Tongue (tissue), 1 donor: ENCODE measurements at regions not wholly inside any gene's neighbourhood (a gene's known extent, or its start where the extent isn't known, plus 50 kb on each side); places are given as distances from the start of the nearest gene placed in this dataset.
"Not testable (repeated sequence)": the region's sequence is repeated elsewhere in the genome, so short reads cannot be mapped to it uniquely, and the experiment has no call there.

Source experiments
- DNase-seq: peaks from one replicate; pipeline ENCODE4 v3.0.0-alpha.2; 2015

- peak; percentile 65 for DNase-seq
Measured at GRCh38 chr10:34058845-34059614, 724.6 kb upstream of the NRP1 start.

- not testable (repeated sequence) for DNase-seq
Measured at GRCh38 chr10:34055410-34055985, 721.0 kb upstream of the NRP1 start.

- DNase-seq, result peak; percentile 39
Measured at GRCh38 chr10:34049887-34050286, 715.4 kb upstream of the NRP1 start.

GRCh38 chr10:34049469-34049868, 715.0 kb upstream of the NRP1 start:
- no peak for DNase-seq

GRCh38 chr10:34047389-34047788, 712.9 kb upstream of the NRP1 start:
- peak; percentile 37 for DNase-seq

- peak; percentile 58 for DNase-seq
Measured at GRCh38 chr10:34046506-34047034, 712.1 kb upstream of the NRP1 start.

- DNase-seq, result no peak
Measured at GRCh38 chr10:34045571-34046190, 711.2 kb upstream of the NRP1 start.

GRCh38 chr10:34041871-34042270, 707.4 kb upstream of the NRP1 start:
- no peak for DNase-seq

GRCh38 chr10:34037499-34037898, 703.0 kb upstream of the NRP1 start:
- DNase-seq, result no peak

- not testable (repeated sequence) for DNase-seq
Measured at GRCh38 chr10:34035241-34035790, 700.8 kb upstream of the NRP1 start.

GRCh38 chr10:34033078-34033477, 698.6 kb upstream of the NRP1 start:
- no peak for DNase-seq

GRCh38 chr10:34032564-34032963, 698.1 kb upstream of the NRP1 start:
- DNase-seq, result no peak

GRCh38 chr10:34031400-34031799, 696.9 kb upstream of the NRP1 start:
- peak; percentile 65 for DNase-seq

- peak; percentile 11 for DNase-seq
Measured at GRCh38 chr10:34029455-34029854, 695.0 kb upstream of the NRP1 start.

- no peak for DNase-seq
Measured at GRCh38 chr10:34028936-34029335, 694.5 kb upstream of the NRP1 start.

GRCh38 chr10:34024693-34025425, 690.4 kb upstream of the NRP1 start:
- DNase-seq, result peak; percentile 24

- DNase-seq, result peak; percentile 20
Measured at GRCh38 chr10:34024282-34024681, 689.8 kb upstream of the NRP1 start.

GRCh38 chr10:34022195-34022594, 687.7 kb upstream of the NRP1 start:
- no peak for DNase-seq

GRCh38 chr10:34018784-34019183, 684.3 kb upstream of the NRP1 start:
- no peak for DNase-seq

GRCh38 chr10:34018129-34018528, 683.7 kb upstream of the NRP1 start:
- no peak for DNase-seq

- DNase-seq, result no peak
Measured at GRCh38 chr10:34017281-34017680, 682.8 kb upstream of the NRP1 start.

GRCh38 chr10:34016576-34016975, 682.1 kb upstream of the NRP1 start:
- peak; percentile 15 for DNase-seq
